Keratinocyte (primary cell): ENCODE measurements at regions not wholly inside any gene's neighbourhood (a gene's known extent, or its start where the extent isn't known, plus 50 kb on each side); places are given as distances from the start of the nearest gene placed in this dataset.

Experiments
- DNase-seq: peaks from one replicate; pipeline ENCODE4 v3.0.0-alpha.2; 2011; ENCODE audit warnings: low read depth, missing footprints, low spot score
- FAIRE-seq: peaks from 2 replicates; lab custom pipeline; 2011; peaks lifted over from hg19 to GRCh38; lab: Jason Lieb, UNC
- H2AFZ ChIP-seq: 2 replicates; pipeline ENCODE4 v1.6.0; 2012; ENCODE audit warnings: low read length, control low read depth, inconsistent platforms; ENCODE audit not compliant: control insufficient read depth
- H3K27ac ChIP-seq: 2 replicates; pipeline ENCODE4 v1.5.1; 2011; ENCODE audit warnings: low read length; ENCODE audit not compliant: control insufficient read depth, insufficient read depth
- H3K27me3 ChIP-seq: 3 replicates; pipeline ENCODE4 v1.6.0; 2011; ENCODE audit warnings: low read length; ENCODE audit not compliant: control insufficient read depth, insufficient read depth; ENCODE audit errors: extremely low read depth
- H3K36me3 ChIP-seq, 2 experiments: 2 replicates in 1 of 2; 3 replicates in 1 of 2; pipeline ENCODE4 v1.5.1; 2011; ENCODE audit warnings: low read length in 2 of 2, mild to moderate bottlenecking in 1 of 2; ENCODE audit not compliant: control insufficient read depth in 2 of 2, insufficient read depth in 2 of 2; ENCODE audit errors: extremely low read depth in 1 of 2
- H3K4me1 ChIP-seq: 3 replicates; pipeline ENCODE4 v1.5.1; 2011; ENCODE audit warnings: low read length; ENCODE audit not compliant: control insufficient read depth, insufficient read depth; ENCODE audit errors: extremely low read depth
- H3K4me2 ChIP-seq: 3 replicates; pipeline ENCODE4 v1.6.0; 2011; ENCODE audit warnings: low read depth, low read length; ENCODE audit not compliant: control insufficient read depth, insufficient read depth; ENCODE audit errors: extremely low read depth
- H3K4me3 ChIP-seq, 3 experiments: fragments of 200-600 bp in 1 of 3; sonication (generic) in 1 of 3; 2 replicates in 2 of 3; 3 replicates in 1 of 3; pipeline ENCODE4 v1.5.1; 2011 to 2016; ENCODE audit warnings: low read length in 3 of 3, mild to moderate bottlenecking in 3 of 3, control low read depth in 2 of 3, inconsistent platforms in 1 of 3, low read depth in 1 of 3, mixed read lengths in 1 of 3, mixed run types in 1 of 3, moderate library complexity in 1 of 3; ENCODE audit not compliant: control insufficient read depth in 2 of 3, insufficient read depth in 2 of 3; ENCODE audit errors: extremely low read depth in 1 of 3
- H3K79me2 ChIP-seq: 2 replicates; pipeline ENCODE4 v1.6.0; 2012; ENCODE audit warnings: low read length; ENCODE audit not compliant: control insufficient read depth, insufficient read depth
- H3K9ac ChIP-seq: 3 replicates; pipeline ENCODE4 v1.6.0; 2011; ENCODE audit warnings: low read length; ENCODE audit not compliant: control insufficient read depth, insufficient read depth; ENCODE audit errors: extremely low read depth
- H3K9me1 ChIP-seq: 3 replicates; pipeline ENCODE4 v1.6.0; 2011; ENCODE audit warnings: low read length; ENCODE audit not compliant: control insufficient read depth, insufficient read depth; ENCODE audit errors: extremely low read depth
- H3K9me3 ChIP-seq: 2 replicates; pipeline ENCODE4 v1.5.1; 2012; ENCODE audit warnings: low read depth, low read length; ENCODE audit not compliant: control insufficient read depth
- H4K20me1 ChIP-seq: 3 replicates; pipeline ENCODE4 v1.6.0; 2011; ENCODE audit warnings: low read length; ENCODE audit not compliant: control insufficient read depth, insufficient read depth; ENCODE audit errors: extremely low read depth
- EZH2 ChIP-seq: IDR thresholded peaks from one replicate; pipeline ENCODE4 v1.6.1; 2012; ENCODE audit warnings: inconsistent platforms, mild to moderate bottlenecking, low read length, moderate library complexity
- dilution Hi-C: fragments of 300-500 bp; cut with MboI; formaldehyde crosslinking; loops from one replicate; pipeline ENCODE4 v1.7.0; 2020; ENCODE audit warnings: low sequenced_read_pairs; ENCODE audit not compliant: extremely low pct_ligation_motif_present
- TF ChIP-seq, protein P1 (sequence below), 3 experiments: IDR thresholded peaks in 1 of 3; conservative IDR thresholded peaks in 1 of 3; optimal IDR thresholded peaks in 1 of 3; 2 replicates in 2 of 3; 3 replicates in 1 of 3; pipeline versions ENCODE3 to v1.5.1; 2011; ENCODE audit warnings: low read length in 3 of 3, mild to moderate bottlenecking in 3 of 3, moderate library complexity in 2 of 3, control low read depth in 1 of 3, inconsistent platforms in 1 of 3; ENCODE audit not compliant: insufficient read depth in 2 of 3; ENCODE audit errors: extremely low read depth in 1 of 3

DNA sequence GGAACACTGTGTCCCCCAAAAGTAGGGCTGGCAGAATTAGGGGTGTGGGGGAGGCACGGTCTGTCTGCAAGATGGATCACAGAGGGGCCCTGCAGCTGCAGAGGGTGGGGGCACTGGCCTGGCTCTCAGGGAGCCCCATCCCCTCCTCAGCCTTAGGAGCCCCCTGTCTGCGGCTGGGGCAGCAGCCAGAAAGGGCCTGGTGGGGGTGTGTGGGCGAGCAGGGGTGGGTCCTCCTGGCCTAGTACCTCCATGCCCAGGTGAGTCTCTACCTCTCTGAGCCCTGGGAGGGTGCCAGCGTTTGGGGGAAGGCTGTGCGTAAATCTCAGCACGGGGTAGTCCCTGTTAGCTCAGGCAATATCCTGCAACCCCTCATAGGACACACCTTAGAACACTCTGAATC is 280.5 kb upstream of the PPP2R2D start:
- Histone ChIP-seq H3K4me3 (no peak overlapping the region), H3K79me2 (no peaks in the 10 kb centered on the region), H2AFZ (no peak overlapping the region), H3K9me3 (peaks cover 3% of the 10 kb centered on the region), H3K9me1 (no peaks in the 10 kb centered on the region), H3K27ac (no peak overlapping the region), H3K36me3 (no peaks in the 10 kb centered on the region), H3K9ac (no peak overlapping the region), H3K27me3 (no peaks in the 10 kb centered on the region), H3K4me1 (no peaks in the 10 kb centered on the region), H3K4me2 (no peak overlapping the region), H4K20me1 (no peaks in the 10 kb centered on the region)
- dilution Hi-C loops = no loop called here
- TF ChIP-seq, protein P1, sequence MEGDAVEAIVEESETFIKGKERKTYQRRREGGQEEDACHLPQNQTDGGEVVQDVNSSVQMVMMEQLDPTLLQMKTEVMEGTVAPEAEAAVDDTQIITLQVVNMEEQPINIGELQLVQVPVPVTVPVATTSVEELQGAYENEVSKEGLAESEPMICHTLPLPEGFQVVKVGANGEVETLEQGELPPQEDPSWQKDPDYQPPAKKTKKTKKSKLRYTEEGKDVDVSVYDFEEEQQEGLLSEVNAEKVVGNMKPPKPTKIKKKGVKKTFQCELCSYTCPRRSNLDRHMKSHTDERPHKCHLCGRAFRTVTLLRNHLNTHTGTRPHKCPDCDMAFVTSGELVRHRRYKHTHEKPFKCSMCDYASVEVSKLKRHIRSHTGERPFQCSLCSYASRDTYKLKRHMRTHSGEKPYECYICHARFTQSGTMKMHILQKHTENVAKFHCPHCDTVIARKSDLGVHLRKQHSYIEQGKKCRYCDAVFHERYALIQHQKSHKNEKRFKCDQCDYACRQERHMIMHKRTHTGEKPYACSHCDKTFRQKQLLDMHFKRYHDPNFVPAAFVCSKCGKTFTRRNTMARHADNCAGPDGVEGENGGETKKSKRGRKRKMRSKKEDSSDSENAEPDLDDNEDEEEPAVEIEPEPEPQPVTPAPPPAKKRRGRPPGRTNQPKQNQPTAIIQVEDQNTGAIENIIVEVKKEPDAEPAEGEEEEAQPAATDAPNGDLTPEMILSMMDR (optimal IDR thresholded peaks at IDR 0.05 in 1 of 3, IDR thresholded peaks at IDR 0.05 in 1 of 3, conservative IDR thresholded peaks at IDR 0.05 in 1 of 3; ENCODE audit: extremely low read depth in 1 of 3, insufficient read depth in 2 of 3, low read length in 3 of 3) = no peak
- DNase-seq (no peak), FAIRE-seq (no peak)

DNA sequence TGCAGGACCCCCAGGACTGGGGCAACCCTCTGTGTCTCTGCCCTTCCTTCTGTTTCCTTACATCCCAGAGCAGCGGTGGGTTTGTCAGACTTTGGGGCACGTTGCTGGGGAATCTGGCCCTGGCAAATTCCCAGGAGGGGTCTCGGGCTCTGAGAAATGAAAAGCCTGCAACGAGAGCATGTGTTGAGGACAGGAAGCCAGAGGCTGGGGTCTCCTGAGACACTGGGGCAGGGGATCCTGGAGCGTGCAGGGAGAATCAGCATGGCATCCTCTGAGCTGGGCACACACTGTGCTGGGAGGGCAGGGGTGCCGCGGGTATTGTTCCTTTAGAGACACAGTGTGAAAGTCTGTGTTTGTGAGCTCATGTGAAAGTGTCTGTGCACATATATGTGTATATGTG is 279.9 kb upstream of the PPP2R2D start:
- Histone ChIP-seq H3K9me1 (no peaks in the 10 kb centered on the region), H3K9me3 (peaks cover 3% of the 10 kb centered on the region), H3K9ac (no peak overlapping the region), H3K27me3 (no peaks in the 10 kb centered on the region), H3K4me1 (no peaks in the 10 kb centered on the region), H3K79me2 (no peaks in the 10 kb centered on the region), H3K4me3 (no peak overlapping the region), H3K36me3 (no peaks in the 10 kb centered on the region), H4K20me1 (no peaks in the 10 kb centered on the region), H3K27ac (no peak overlapping the region), H2AFZ (no peak overlapping the region), H3K4me2 (no peak overlapping the region)
- dilution Hi-C loops = no loop called here
- DNase-seq = no peak
- TF ChIP-seq, protein P1 (optimal IDR thresholded peaks at IDR 0.05 in 1 of 3, IDR thresholded peaks at IDR 0.05 in 1 of 3, conservative IDR thresholded peaks at IDR 0.05 in 1 of 3; ENCODE audit: extremely low read depth in 1 of 3, insufficient read depth in 2 of 3, low read length in 3 of 3) = no peak
- no peak for TF ChIP-seq EZH2
- no peak for FAIRE-seq
